HUDEP-2 (cell line): ENCODE measurements at regions not wholly inside any gene's neighbourhood (a gene's known extent, or its start where the extent isn't known, plus 50 kb on each side); places are given as distances from the start of the nearest gene placed in this dataset.
A peak's percentile ranks its signal among the peaks of the same experiment; 100 is the strongest.

Experiments used
- DNase-seq, 76 experiments: peaks; one replicate each; lab custom pipeline; 2025; ENCODE audit not compliant: unreplicated experiment in 76 of 76; lab: John Stamatoyannopoulos, UW

- no peak for DNase-seq
These were observed 141.5 kb upstream of the FIGN start for GRCh38 chr2:163877316-163877715.

DNA sequence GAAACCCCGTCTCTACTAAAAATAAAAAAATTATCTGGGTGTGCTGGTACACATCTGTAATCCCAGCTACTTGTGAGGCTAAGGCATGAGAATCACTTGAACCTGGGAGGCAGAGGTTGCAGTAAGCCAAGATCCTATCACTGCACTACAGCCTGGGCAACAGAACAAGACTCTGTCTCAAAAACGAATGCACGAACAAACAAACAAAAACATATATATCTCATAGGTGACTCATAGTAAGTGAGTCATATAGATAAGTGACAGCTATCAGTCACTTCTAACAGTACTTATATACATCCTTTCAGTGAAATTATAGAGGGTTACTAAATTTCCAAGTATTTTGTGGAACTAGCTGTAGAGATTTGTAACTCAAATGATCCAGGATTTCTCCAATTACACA is 127.3 kb upstream of the FIGN start:
- no peak for DNase-seq

GRCh38 chr2:163859951-163860350 is 124.1 kb upstream of the FIGN start:
- DNase-seq, result no peak

DNA sequence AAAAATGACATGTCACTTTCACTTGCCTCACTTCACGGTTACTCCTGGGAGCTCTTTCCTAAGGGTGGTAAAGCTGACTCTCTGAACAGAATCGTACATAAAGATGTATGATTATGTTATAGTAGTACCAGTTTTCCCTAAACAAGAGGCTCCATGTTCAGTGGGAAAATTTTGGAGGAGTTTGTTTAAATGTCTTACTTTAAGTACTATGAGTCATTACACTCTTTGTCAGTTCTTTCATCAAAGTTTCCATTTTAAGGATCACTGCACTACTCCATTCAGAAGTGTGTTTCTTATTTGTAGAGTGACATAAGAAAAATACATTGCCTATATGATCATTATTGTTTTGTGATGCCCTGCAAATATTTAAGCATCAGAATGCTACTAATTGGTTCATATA is 121.1 kb upstream of the FIGN start:
- DNase-seq, result no peak

GRCh38 chr2:163852616-163853015 is 116.8 kb upstream of the FIGN start:
- DNase-seq, result no peak

GRCh38 chr2:163849756-163850435 is 114.1 kb upstream of the FIGN start:
- DNase-seq, result no peak

GRCh38 chr2:163838890-163839289 is 103.1 kb upstream of the FIGN start:
- DNase-seq, result no peak

DNA sequence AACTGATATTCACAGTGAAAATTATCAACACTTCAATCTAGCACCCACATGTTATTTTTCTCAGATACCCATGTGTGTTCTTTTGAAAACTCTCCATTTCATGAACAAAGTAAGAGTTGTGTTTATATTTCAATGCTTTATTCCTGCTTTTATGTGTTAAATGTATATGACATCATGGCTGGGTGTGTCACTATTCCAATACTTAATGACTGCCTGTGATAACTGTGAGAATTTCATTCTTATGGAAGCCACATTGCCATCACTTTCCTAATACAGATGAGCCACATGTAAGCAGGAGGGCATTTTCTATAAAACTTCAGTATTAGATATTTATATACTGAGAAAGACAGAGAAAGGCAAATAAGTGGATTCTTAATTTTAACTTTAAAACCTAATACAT is 100.4 kb upstream of the FIGN start:
- DNase-seq, result no peak

DNA sequence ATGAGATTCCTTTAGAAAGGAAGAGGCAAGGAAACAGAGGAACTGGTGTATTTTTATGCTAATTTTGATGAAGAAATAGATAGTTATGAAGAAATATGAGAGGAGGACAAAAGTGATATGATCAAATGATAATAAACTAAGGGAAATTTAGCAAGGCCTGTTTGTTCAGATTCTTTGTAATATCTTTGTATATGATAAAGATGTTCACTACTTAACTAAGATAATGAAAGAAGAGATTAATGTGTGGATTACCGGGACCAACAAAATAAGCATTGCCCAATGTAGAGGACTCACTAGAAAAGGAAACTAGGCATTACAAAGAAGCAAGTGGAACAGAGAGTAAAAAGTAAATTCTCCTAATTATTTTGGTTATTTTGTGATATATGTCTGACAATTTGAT is 99.0 kb upstream of the FIGN start:
- no peak for DNase-seq

- DNase-seq, result no peak
These were observed 98.4 kb upstream of the FIGN start for GRCh38 chr2:163834221-163834620.

DNA sequence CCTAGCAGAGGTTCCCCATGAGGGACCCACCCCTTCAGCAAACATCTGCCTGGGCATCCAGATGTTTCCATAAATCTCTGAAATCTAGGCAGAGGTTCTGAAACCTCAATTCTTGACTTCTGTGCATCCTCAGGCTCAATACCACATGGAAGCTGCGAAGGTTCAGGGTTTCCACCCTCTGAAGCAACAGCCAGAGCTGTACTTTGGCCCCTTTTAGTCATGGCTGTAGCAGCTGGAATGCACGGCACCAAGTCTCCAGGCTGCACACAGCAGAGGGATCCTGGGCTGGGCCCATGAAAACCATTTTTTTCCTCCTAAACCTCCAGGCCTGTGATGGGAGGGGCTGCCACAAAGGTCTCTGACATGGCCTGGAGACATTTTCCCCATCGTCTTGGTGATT is 93.0 kb upstream of the FIGN start:
- no peak for DNase-seq

DNA sequence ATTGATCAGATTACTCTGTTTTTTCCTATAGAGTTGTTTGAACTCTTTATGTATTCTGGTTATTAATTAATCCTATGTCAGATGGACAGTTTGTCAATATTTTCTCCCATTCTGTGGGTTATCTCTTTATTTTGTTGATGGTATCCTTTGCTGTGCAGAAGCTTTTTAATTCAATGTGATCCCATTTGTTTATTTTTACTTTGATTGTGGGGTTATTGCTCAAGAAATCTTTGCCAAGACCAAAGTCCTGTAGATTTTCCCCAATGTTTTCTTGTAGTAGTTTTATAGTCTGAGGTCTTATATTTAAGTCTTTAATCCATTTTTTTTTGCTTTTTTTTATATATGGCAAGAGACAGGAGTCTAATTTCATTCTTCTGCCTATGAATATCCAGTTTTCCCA is 86.2 kb upstream of the FIGN start:
- no peak for DNase-seq

GRCh38 chr2:163812926-163813520 is 77.2 kb upstream of the FIGN start:
- DNase-seq, result no peak

DNA sequence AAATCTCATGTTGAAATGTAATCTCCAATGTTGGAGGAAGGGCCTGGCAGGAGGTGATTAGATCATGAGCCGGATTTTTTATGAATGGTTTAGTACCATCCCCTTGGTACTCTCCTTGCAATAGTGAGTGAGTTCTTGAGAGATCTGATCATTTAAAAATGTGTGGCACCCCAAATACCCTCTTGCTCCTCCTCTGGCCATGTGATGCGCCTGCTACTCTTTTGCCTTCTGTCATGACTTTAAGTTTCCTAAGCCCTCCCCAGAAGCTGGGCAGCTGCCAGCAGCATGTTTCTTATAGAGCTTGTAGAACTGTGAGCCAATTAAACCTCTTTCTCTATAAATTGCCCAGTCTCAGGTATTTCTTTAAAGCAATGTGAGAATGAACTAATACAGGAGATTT is 72.6 kb upstream of the FIGN start:
- peak in 2 of 76 experiments; percentile 0 to 2 for DNase-seq

DNA sequence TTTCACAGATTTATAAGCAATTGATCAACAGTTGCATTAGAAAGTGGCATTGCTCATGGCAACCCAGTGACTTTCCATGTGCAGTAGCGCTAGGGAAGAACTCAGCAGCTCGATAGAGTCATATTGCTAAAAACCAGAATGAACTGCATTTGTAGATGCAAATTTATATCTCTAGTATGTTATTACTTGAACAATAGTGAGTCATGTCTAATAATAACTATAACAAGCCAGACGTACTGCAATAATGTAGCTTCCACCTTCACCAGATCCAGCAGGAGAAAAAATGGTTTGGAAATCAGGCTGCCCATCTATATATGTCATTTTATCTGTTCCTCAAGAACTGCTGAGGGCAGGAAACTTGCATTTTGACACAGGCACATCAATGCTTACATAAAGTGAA is 66.5 kb upstream of the FIGN start:
- no peak for DNase-seq

DNA sequence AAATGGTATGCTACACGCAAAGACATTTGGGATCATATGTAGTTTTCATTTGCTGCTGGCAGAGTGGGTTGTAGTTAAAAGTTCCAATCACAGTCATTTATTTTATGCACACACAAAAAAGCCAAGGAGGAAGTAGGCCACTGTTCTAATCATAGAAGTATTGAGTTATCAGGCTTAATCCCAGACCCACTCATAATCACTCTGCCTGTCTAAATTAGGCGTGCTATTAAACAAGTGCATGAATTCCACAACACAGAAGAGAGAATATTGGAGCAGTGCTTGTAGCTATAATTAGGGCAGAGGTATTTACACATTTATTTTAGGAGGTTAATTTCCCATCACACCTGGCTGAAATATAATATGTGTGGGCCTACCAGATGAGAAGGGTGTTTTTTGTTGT is 65.7 kb upstream of the FIGN start:
- DNase-seq, result no peak

- DNase-seq, result no peak
These were observed 65.2 kb upstream of the FIGN start for GRCh38 chr2:163800951-163801381.

- DNase-seq, result no peak
These were observed 64.0 kb upstream of the FIGN start for GRCh38 chr2:163799807-163800206.

GRCh38 chr2:163794635-163795034 is 58.8 kb upstream of the FIGN start:
- DNase-seq, result no peak
